GM23248 (cell line): ENCODE measurements at regions not wholly inside any gene's neighbourhood (a gene's known extent, or its start where the extent isn't known, plus 50 kb on each side); places are given as distances from the start of the nearest gene placed in this dataset.

ENCODE experiments used
- EZH2 ChIP-seq: fragments of 200-600 bp; sonication (generic); IDR thresholded peaks from 2 replicates; pipeline ENCODE4 v1.6.1; 2018; ENCODE audit warnings: antibody characterized with exemption, mild to moderate bottlenecking; ENCODE audit not compliant: insufficient read depth, poor library complexity, severe bottlenecking
- EZH2phosphoT487 ChIP-seq: fragments of 200-600 bp; sonication (generic); IDR thresholded peaks from 2 replicates; pipeline ENCODE4 v1.6.1; 2018; ENCODE audit warnings: antibody characterized with exemption, moderate library complexity, mild to moderate bottlenecking, low read depth; ENCODE audit not compliant: insufficient read depth

- TF ChIP-seq EZH2, result no peak
- no peak for TF ChIP-seq EZH2phosphoT487
Observed at GRCh38 chr13:22618002-22618401, 562.8 kb upstream of the SGCG start.
